Stimulated activated CD8-positive, alpha-beta memory T cell treated with anti-CD3 and anti-CD28 coated beads, Interleukin-7, amount 100 ng/mL, for 48 hours (primary cell): ENCODE measurements at regions not wholly inside any gene's neighbourhood (a gene's known extent, or its start where the extent isn't known, plus 50 kb on each side); places are given as distances from the start of the nearest gene placed in this dataset.

Experiments
- DNase-seq, 2 donors: peaks; one replicate each; pipeline ENCODE4 v3.0.0-alpha.2; 2020; ENCODE audit warnings: low read depth in 1 of 2; ENCODE audit errors: extremely low read depth in 1 of 2

DNA sequence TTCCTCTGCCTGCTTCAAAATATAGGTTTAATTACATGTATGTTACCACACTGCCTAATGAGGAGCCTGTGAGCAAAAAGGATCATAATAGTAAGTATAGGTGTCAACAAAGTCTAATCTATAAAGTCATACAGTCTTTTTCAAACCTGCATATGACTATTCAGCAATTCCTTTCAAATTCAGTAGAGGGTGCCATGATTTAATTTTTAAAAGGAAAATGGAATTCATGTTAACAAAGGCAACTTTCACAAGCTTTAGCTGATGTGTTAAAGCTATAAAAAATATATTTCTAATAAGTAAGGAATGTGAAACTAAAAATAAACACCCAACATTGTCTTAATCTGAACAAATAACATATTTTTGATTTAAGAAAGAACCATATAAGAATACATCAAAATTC is 52.1 kb downstream of the MPP7 start:
- DNase-seq: no peak

DNA sequence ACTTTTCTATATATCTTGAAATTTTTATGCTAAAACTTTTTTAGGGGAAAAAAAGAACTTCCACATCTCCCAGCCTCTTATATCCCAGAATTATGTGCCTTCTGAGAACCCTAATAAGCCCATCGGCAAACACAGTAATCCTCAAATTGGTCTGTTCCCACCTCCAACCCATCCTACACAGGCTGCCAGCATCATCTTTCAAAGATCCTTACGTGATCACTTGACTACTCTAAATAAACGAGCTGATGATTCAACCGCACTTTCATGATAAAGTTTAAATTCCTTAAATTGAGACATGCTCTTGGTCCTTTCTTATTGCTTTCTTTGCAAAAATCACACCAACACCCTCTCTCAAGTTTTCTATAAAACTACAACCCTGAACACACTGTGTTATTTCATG is 52.5 kb downstream of the MPP7 start:
- DNase-seq: no peak

GRCh38 chr10:28249512-28249911 is 53.4 kb downstream of the MPP7 start:
- no peak for DNase-seq

DNA sequence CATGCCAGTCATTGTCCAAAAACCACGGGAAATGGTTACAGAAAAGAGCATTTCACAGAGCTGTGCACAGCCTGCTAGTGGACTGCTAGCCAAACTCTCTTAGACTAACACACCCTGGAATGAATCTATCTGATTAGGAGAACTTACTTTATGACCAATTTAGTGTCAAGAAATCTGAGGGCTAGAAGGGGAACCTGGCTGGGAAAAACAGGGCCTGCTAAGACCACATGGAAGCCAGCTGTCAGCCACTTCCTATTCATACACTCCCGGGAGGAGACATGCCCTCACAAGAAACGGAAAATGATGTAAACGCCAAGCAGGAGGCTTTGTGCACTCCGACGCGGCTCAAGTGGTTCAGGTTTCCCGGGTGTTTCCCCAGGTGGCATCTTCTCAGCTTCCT is 54.8 kb downstream of the MPP7 start:
- DNase-seq: no peak

DNA sequence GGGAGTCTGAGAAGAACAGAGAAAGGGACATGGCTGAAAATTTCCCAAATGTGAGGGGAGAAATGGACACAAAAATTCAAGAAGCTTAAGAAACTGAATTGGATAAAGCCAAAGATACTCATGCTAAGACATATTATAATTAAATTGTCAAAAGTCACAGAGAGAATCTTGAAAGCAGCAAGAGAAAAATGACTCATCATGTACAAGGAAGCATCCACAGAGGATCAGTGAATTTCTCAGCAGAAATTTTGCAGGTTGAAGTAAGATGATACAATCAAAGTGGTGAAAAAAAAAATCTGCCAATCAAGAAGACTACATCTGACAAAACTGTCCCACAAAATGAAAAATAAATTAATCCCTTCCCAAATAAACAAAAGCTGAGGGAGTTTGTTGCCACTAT is 56.8 kb downstream of the MPP7 start:
- no peak for DNase-seq

DNA sequence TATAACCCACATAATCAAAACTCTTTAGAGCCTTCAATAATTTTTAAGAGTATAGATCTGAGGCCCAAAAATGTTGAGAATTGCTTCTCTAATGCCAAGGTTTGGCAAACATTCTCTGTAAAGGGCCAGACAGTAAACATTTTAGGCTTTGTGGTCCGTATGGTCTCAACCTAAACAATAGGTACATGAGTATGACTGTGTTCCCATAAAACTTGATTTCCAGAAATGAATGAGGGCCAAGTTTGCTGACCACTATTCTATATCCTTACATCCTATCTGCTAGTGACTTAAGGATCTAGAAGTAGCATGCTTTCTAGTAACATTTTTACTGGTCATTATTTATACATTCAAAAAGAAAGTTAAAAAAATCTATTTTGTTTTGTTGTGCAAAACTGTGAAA is 58.9 kb downstream of the MPP7 start:
- no peak for DNase-seq

- DNase-seq: no peak
Measured at GRCh38 chr10:28242555-28243204, 60.2 kb downstream of the MPP7 start.

- no peak for DNase-seq
Measured at GRCh38 chr10:28241741-28242399, 61.0 kb downstream of the MPP7 start.

DNA sequence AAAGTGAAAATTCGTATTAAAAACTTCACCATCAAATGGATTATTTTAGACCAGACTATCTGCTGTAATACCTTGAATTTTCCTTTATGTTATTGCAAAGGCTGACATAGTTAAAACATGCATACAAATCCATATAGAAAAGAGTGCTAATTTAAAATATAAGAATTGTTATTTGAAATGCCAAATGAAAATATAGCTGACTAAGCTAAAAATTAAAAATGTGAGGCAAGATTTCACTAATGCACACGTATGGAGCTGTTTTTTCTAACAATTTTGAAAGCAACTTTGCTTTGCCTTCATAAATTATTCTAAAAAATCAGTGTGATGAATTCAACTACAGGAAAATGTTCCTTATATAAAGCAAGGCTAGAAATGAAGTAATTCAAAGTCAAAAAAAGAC is 62.5 kb downstream of the MPP7 start:
- DNase-seq: no peak

- DNase-seq: no peak
Measured at GRCh38 chr10:28236591-28236990, 66.3 kb downstream of the MPP7 start.

GRCh38 chr10:28220811-28221210 is 82.1 kb downstream of the MPP7 start:
- no peak for DNase-seq

GRCh38 chr10:28219251-28219650 is 83.6 kb downstream of the MPP7 start:
- no peak for DNase-seq

- no peak for DNase-seq
Measured at GRCh38 chr10:28217848-28218247, 85.0 kb downstream of the MPP7 start.

DNA sequence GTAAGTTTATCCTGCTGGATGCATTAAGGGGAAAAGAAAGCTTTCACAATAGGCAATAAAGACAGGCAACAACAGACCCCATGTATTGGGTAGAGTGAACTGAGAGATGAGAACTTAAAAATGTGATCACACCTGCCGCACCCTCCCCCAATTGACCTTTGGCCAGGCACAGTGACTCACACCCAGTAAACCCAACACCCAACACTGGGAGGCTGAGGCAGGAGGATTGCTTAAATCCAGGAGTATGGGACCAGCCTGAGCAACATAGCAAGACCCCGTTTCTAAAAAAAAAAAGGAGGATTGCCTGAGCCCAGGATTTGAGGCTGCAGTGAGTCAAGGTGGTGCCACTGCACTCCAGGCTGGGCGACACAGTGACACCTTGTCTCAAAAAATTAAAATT is 86.9 kb downstream of the MPP7 start:
- DNase-seq: no peak

DNA sequence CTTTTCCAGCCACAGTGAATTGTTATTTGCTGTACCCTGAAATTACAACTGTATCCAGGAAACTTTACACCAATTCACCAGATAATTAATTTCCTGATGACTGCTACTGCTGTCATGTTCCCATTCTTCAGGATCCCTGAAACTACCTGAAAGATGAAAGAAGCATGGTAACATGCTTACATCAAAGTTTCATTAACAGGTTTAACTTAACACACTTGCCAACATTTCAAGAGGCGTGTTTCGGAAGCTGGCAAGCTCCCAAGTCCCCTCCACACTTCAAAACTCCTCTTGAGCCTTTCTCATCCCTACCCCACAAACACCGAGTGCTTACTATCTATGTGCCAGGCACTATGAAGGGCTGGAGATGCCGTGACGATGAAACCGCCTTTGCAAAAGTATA is 88.6 kb downstream of the MPP7 start:
- DNase-seq: no peak

GRCh38 chr10:28211759-28212158 is 91.1 kb downstream of the MPP7 start:
- DNase-seq: no peak

- DNase-seq: no peak
Measured at GRCh38 chr10:28207799-28208198, 95.1 kb downstream of the MPP7 start.

DNA sequence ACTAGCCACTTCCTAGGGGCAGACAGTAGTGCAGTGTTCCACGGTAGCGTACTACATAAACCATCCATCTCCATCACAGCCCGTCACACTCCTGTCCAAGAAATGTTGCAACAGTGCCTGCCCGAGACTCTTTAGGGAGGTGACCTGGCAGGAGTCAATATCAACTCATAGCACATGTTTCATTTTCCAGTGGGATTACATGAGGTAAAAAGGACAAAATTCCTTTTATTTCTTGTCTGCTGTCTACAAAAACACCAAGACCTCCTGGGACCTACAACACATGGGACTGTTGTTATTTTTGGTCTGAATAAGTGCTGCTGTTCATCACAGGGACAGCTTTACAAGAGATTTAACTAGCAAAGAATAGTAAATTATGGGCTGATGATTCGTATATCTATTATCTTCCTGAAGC is 99.9 kb downstream of the MPP7 start:
- DNase-seq: no peak

GRCh38 chr10:28201410-28202400 is 101.2 kb downstream of the MPP7 start:
- DNase-seq: no peak

DNA sequence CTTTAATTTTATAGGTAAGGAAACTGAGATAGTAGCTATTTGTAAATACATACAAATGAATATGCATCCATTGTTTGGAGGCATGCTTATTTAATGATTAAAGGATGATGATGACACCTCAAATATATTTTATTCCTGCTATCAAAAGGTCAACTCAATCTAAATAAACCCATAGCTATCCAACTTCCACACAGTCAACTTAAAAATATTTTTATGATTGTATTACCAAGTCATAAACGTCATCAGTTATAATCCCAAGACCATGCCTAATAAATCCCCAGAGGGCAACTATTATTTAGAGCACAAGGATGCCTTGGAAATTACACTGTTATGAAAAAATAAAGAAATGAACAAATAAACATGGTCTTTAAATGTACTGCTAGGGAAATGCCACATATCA is 102.1 kb downstream of the MPP7 start:
- DNase-seq: no peak

- no peak for DNase-seq
Measured at GRCh38 chr10:28199941-28200340, 102.9 kb downstream of the MPP7 start.

DNA sequence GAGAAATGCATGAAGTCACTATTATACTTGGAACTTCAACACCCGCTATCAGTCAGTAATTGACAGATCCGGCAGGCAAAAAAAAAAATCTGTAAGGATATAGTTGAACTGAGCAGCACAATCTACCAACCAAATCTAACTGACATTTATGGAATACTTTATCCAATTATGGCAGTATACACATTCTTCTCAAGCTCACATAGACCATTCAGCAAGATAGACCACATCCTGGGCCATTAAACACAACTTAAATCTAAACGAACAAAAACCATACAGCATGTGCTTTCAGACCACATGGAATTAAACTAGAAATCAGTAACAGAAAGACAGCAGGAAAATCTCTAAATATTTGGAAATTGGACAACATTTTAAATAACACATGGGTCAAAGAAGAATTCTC is 112.7 kb downstream of the MPP7 start:
- DNase-seq: no peak
